ENCODE measurements at regions not wholly inside any gene's neighbourhood (a gene's known extent, or its start where the extent isn't known, plus 50 kb on each side); places are given as distances from the start of the nearest gene placed in this dataset.

DNA sequence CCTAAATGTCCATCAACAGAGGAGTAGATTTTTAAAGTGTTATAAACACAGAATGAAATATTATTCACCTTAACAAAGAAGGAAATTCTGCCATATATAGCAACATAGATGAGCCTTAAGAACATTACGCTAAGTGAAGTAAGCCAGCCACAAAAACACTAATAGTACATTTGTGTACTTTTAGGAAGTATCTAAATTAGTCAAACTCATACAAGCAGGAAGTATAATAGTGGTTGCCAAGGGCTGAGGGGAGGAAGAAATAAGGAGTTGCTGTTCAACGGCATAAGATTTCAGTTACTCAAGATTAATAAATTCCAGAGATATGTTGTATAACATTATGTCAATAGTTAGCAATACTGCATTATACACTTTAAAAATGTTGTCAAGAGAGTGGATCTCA, 181.7 kb upstream of the ZC3H12C start:
- TF ChIP-seq NFIC (IDR thresholded peaks at IDR 0.05) (no peak), EP300 (IDR thresholded peaks at IDR 0.05; ENCODE audit: borderline replicate concordance) (no peak), EGR1 (IDR thresholded peaks at IDR 0.05) (no peak), FOXM1 (IDR thresholded peaks at IDR 0.05; ENCODE audit: borderline replicate concordance, low read depth) (no peak), CREB1 (IDR thresholded peaks at IDR 0.05; ENCODE audit: low read depth) (no peak), RAD21 (IDR thresholded peaks at IDR 0.05; ENCODE audit: low read depth) (no peak)
- TF ChIP-seq, protein P1, sequence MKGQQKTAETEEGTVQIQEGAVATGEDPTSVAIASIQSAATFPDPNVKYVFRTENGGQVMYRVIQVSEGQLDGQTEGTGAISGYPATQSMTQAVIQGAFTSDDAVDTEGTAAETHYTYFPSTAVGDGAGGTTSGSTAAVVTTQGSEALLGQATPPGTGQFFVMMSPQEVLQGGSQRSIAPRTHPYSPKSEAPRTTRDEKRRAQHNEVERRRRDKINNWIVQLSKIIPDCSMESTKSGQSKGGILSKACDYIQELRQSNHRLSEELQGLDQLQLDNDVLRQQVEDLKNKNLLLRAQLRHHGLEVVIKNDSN (IDR thresholded peaks at IDR 0.05), result no peak

GRCh38 chr11:109914038-109914437, 179.2 kb upstream of the ZC3H12C start:
- TF ChIP-seq TCF12 (IDR thresholded peaks at IDR 0.05; ENCODE audit: low read depth) (no peak), CEBPB (IDR thresholded peaks at IDR 0.05) (no peak), TAF1 (IDR thresholded peaks at IDR 0.05; ENCODE audit: low read depth) (no peak), ZBTB7A (IDR thresholded peaks at IDR 0.05; ENCODE audit: low read depth) (no peak), TEAD4 (IDR thresholded peaks at IDR 0.05) (0 out of 2 replicates have a peak, but pooled peaks have one; percentile 23)
- TF ChIP-seq, protein P2, sequence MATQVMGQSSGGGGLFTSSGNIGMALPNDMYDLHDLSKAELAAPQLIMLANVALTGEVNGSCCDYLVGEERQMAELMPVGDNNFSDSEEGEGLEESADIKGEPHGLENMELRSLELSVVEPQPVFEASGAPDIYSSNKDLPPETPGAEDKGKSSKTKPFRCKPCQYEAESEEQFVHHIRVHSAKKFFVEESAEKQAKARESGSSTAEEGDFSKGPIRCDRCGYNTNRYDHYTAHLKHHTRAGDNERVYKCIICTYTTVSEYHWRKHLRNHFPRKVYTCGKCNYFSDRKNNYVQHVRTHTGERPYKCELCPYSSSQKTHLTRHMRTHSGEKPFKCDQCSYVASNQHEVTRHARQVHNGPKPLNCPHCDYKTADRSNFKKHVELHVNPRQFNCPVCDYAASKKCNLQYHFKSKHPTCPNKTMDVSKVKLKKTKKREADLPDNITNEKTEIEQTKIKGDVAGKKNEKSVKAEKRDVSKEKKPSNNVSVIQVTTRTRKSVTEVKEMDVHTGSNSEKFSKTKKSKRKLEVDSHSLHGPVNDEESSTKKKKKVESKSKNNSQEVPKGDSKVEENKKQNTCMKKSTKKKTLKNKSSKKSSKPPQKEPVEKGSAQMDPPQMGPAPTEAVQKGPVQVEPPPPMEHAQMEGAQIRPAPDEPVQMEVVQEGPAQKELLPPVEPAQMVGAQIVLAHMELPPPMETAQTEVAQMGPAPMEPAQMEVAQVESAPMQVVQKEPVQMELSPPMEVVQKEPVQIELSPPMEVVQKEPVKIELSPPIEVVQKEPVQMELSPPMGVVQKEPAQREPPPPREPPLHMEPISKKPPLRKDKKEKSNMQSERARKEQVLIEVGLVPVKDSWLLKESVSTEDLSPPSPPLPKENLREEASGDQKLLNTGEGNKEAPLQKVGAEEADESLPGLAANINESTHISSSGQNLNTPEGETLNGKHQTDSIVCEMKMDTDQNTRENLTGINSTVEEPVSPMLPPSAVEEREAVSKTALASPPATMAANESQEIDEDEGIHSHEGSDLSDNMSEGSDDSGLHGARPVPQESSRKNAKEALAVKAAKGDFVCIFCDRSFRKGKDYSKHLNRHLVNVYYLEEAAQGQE (IDR thresholded peaks at IDR 0.05; ENCODE audit: low read depth), result no peak
- TF ChIP-seq, protein P1 (IDR thresholded peaks at IDR 0.05), result no peak

GRCh38 chr11:109914809-109915653, 178.2 kb upstream of the ZC3H12C start:
- TF ChIP-seq, protein P2 (IDR thresholded peaks at IDR 0.05; ENCODE audit: low read depth), result no peak
- TF ChIP-seq FOXM1 (IDR thresholded peaks at IDR 0.05; ENCODE audit: borderline replicate concordance, low read depth) (no peak), TEAD4 (IDR thresholded peaks at IDR 0.05) (no peak), YY1 (IDR thresholded peaks at IDR 0.05; ENCODE audit: low read depth) (no peak), EGR1 (IDR thresholded peaks at IDR 0.05) (no peak), TAF1 (IDR thresholded peaks at IDR 0.05; ENCODE audit: low read depth) (no peak), CEBPB (IDR thresholded peaks at IDR 0.05) (no peak), EP300 (IDR thresholded peaks at IDR 0.05; ENCODE audit: borderline replicate concordance) (no peak), NFIC (IDR thresholded peaks at IDR 0.05) (no peak), CREB1 (IDR thresholded peaks at IDR 0.05; ENCODE audit: low read depth) (no peak), TCF12 (IDR thresholded peaks at IDR 0.05; ENCODE audit: low read depth) (no peak), RAD21 (IDR thresholded peaks at IDR 0.05; ENCODE audit: low read depth) (no peak), ZBTB7A (IDR thresholded peaks at IDR 0.05; ENCODE audit: low read depth) (no peak)
- TF ChIP-seq, protein P3, sequence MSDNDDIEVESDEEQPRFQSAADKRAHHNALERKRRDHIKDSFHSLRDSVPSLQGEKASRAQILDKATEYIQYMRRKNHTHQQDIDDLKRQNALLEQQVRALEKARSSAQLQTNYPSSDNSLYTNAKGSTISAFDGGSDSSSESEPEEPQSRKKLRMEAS (IDR thresholded peaks at IDR 0.05), result no peak
- TF ChIP-seq, protein P1 (IDR thresholded peaks at IDR 0.05), result no peak

GRCh38 chr11:109926941-109927340, 166.3 kb upstream of the ZC3H12C start:
- TF ChIP-seq RAD21 (IDR thresholded peaks at IDR 0.05; ENCODE audit: low read depth), result no peak
- TF ChIP-seq CEBPB (IDR thresholded peaks at IDR 0.05), result no peak
- no peak for TF ChIP-seq NFIC (IDR thresholded peaks at IDR 0.05)
- TF ChIP-seq, protein P1 (IDR thresholded peaks at IDR 0.05), result no peak
- no peak for TF ChIP-seq EGR1 (IDR thresholded peaks at IDR 0.05)
- TF ChIP-seq TCF12 (IDR thresholded peaks at IDR 0.05; ENCODE audit: low read depth), result no peak
- TF ChIP-seq, protein P2 (IDR thresholded peaks at IDR 0.05; ENCODE audit: low read depth), result no peak
- no peak for TF ChIP-seq CREB1 (IDR thresholded peaks at IDR 0.05; ENCODE audit: low read depth)
- TF ChIP-seq FOXM1 (IDR thresholded peaks at IDR 0.05; ENCODE audit: borderline replicate concordance, low read depth), result no peak
- no peak for TF ChIP-seq EP300 (IDR thresholded peaks at IDR 0.05; ENCODE audit: borderline replicate concordance)
- TF ChIP-seq, protein P3 (IDR thresholded peaks at IDR 0.05), result no peak
- no peak for TF ChIP-seq TAF1 (IDR thresholded peaks at IDR 0.05; ENCODE audit: low read depth)
- TF ChIP-seq ZBTB7A (IDR thresholded peaks at IDR 0.05; ENCODE audit: low read depth), result no peak
- TF ChIP-seq TEAD4 (IDR thresholded peaks at IDR 0.05), result no peak
- no peak for TF ChIP-seq YY1 (IDR thresholded peaks at IDR 0.05; ENCODE audit: low read depth)

All from Ishikawa (cell line).